GM23338 (cell line): ENCODE measurements at regions not wholly inside any gene's neighbourhood (a gene's known extent, or its start where the extent isn't known, plus 50 kb on each side); places are given as distances from the start of the nearest gene placed in this dataset.

Experiments used
- ATAC-seq: fragments of 200-7000 bp; cut with Tn5 transposase; 3 replicates; pipeline ENCODE4 v1.9.1; 2020
- DNase-seq: peaks from one replicate; pipeline ENCODE4 v3.0.0-alpha.2; 2015; ENCODE audit warnings: low spot score
- H2AFZ ChIP-seq: fragments of 200-600 bp; sonication (generic); 2 replicates; pipeline ENCODE4 v1.8.0; 2016; ENCODE audit warnings: antibody characterized with exemption, mild to moderate bottlenecking, moderate library complexity
- H3F3A ChIP-seq: fragments of 200-600 bp; sonication (generic); replicated peaks from 2 replicates; pipeline ENCODE4 v1.8.0; 2017; ENCODE audit warnings: antibody characterized with exemption, mixed run types, low read depth
- H3K27ac ChIP-seq: fragments of 200-600 bp; sonication (generic); 2 replicates; pipeline ENCODE4 v1.6.1; 2016; ENCODE audit warnings: low read depth
- H3K27me3 ChIP-seq: fragments of 200-600 bp; sonication (generic); 2 replicates; pipeline ENCODE4 v1.8.0; 2016; ENCODE audit warnings: mild to moderate bottlenecking, mixed run types, moderate library complexity; ENCODE audit not compliant: insufficient read depth
- H3K36me3 ChIP-seq: fragments of 200-600 bp; sonication (generic); 2 replicates; pipeline ENCODE4 v1.8.0; 2016; ENCODE audit warnings: mild to moderate bottlenecking; ENCODE audit not compliant: insufficient read depth
- H3K4me1 ChIP-seq: fragments of 200-600 bp; sonication (generic); 2 replicates; pipeline ENCODE4 v1.8.0; 2016; ENCODE audit warnings: mild to moderate bottlenecking, moderate library complexity; ENCODE audit not compliant: insufficient read depth
- H3K4me2 ChIP-seq: fragments of 200-600 bp; sonication (generic); 2 replicates; pipeline ENCODE4 v1.7.1; 2017; ENCODE audit warnings: mixed run types
- H3K4me3 ChIP-seq: fragments of 200-600 bp; sonication (generic); 2 replicates; pipeline ENCODE4 v1.6.1; 2016; ENCODE audit warnings: mixed run types
- H3K79me2 ChIP-seq: fragments of 200-600 bp; sonication (generic); replicated peaks from 2 replicates; pipeline ENCODE4 v1.8.0; 2017; ENCODE audit warnings: mild to moderate bottlenecking; ENCODE audit not compliant: insufficient read depth
- H3K9me2 ChIP-seq: fragments of 200-600 bp; sonication (generic); 2 replicates; pipeline ENCODE4 v1.8.0; 2017; ENCODE audit not compliant: insufficient read depth
- H4K20me1 ChIP-seq: fragments of 200-600 bp; sonication (generic); replicated peaks from 2 replicates; pipeline ENCODE4 v1.8.0; 2017; ENCODE audit warnings: mild to moderate bottlenecking; ENCODE audit not compliant: insufficient read depth
- H3K27ac Mint-ChIP-seq: 2 replicates; pipeline ENCODE4 v1.8.0; 2020; ENCODE audit warnings: inconsistent platforms, mild to moderate bottlenecking, moderate library complexity, mixed read lengths
- H3K27me3 Mint-ChIP-seq: 3 replicates; pipeline ENCODE4 v1.8.0; 2022; ENCODE audit warnings: low read depth, mild to moderate bottlenecking, moderate library complexity, mixed read lengths, inconsistent platforms; ENCODE audit not compliant: insufficient read depth, poor library complexity
- H3K36me3 Mint-ChIP-seq: 3 replicates; pipeline ENCODE4 v1.8.0; 2021; ENCODE audit warnings: low read depth, mild to moderate bottlenecking, inconsistent platforms, moderate library complexity, mixed read lengths
- H3K4me1 Mint-ChIP-seq: 3 replicates; pipeline ENCODE4 v1.8.0; 2020; ENCODE audit warnings: mild to moderate bottlenecking, inconsistent platforms, mixed read lengths
- H3K4me3 Mint-ChIP-seq: 3 replicates; pipeline ENCODE4 v1.8.0; 2021; ENCODE audit warnings: moderate library complexity, mild to moderate bottlenecking, inconsistent platforms, mixed read lengths
- H3K9me3 Mint-ChIP-seq: 3 replicates; pipeline ENCODE4 v1.8.0; 2020; ENCODE audit warnings: moderate library complexity, mild to moderate bottlenecking, inconsistent platforms, mixed read lengths
- EZH2 ChIP-seq: fragments of 200-600 bp; sonication (generic); IDR thresholded peaks from one replicate; pipeline ENCODE4 v1.8.0; 2017; ENCODE audit warnings: antibody characterized with exemption, mild to moderate bottlenecking, low read depth; ENCODE audit not compliant: unreplicated experiment
- JUNB ChIP-seq: IDR thresholded peaks from one replicate; pipeline ENCODE4 v1.6.1; 2016; ENCODE audit warnings: antibody characterized with exemption; ENCODE audit not compliant: unreplicated experiment
- NANOG ChIP-seq: IDR thresholded peaks from 2 replicates; pipeline ENCODE4 v1.6.1; 2016; ENCODE audit warnings: antibody characterized with exemption, borderline replicate concordance
- ZNF114 ChIP-seq: fragments of 250-450 bp; sonication (Bioruptor Pico); IDR thresholded peaks from 2 replicates; pipeline ENCODE4 v1.5.0; 2020; ENCODE audit warnings: mild to moderate bottlenecking, moderate library complexity
- ZNF331 ChIP-seq: fragments of 250-450 bp; sonication (Bioruptor Pico); IDR thresholded peaks from 2 replicates; pipeline ENCODE4 v1.5.0; 2020; ENCODE audit warnings: low read depth, mild to moderate bottlenecking, moderate library complexity
- TF ChIP-seq, protein P1 (sequence below): IDR thresholded peaks from one replicate; pipeline ENCODE4 v1.6.1; 2018; ENCODE audit warnings: antibody characterized with exemption; ENCODE audit not compliant: unreplicated experiment
- TF ChIP-seq, protein P2 (sequence below): IDR thresholded peaks from 2 replicates; pipeline ENCODE4 v1.6.1; 2016; ENCODE audit warnings: antibody characterized with exemption
- TF ChIP-seq, protein P3 (sequence below), 2 experiments: fragments of 200-600 bp in 1 of 2; sonication (generic) in 1 of 2; conservative IDR thresholded peaks; 2 replicates each; pipeline versions ENCODE4 v1.5.1 to v1.6.1; 2016 to 2017; ENCODE audit warnings: antibody characterized with exemption in 2 of 2, low read depth in 2 of 2, mild to moderate bottlenecking in 2 of 2, moderate library complexity in 1 of 2

DNA sequence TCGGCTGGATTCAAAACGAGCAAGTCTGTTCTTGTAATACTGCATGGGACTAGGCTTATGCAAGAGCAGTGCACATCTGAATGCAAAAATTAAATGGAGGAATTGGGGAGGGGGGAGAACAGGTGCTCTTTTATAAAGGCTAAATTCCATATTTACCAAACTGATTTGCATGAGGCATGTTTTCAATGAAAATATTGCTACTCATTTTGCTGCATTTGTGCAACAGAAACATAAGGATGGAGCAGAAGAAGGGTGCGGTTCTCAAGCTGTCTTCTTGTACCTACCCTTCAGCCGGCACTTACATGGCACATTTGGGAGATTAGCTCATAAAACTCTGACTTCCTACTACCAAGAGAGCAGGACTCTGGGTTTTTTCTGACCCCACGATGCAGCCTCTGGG, 256.4 kb downstream of the CDCA7 start (continued):
- TF ChIP-seq EZH2, result no peak
- TF ChIP-seq NANOG, result no peak
- TF ChIP-seq ZNF331 (CRISPR knock-in tag), result no peak
- TF ChIP-seq, protein P1, sequence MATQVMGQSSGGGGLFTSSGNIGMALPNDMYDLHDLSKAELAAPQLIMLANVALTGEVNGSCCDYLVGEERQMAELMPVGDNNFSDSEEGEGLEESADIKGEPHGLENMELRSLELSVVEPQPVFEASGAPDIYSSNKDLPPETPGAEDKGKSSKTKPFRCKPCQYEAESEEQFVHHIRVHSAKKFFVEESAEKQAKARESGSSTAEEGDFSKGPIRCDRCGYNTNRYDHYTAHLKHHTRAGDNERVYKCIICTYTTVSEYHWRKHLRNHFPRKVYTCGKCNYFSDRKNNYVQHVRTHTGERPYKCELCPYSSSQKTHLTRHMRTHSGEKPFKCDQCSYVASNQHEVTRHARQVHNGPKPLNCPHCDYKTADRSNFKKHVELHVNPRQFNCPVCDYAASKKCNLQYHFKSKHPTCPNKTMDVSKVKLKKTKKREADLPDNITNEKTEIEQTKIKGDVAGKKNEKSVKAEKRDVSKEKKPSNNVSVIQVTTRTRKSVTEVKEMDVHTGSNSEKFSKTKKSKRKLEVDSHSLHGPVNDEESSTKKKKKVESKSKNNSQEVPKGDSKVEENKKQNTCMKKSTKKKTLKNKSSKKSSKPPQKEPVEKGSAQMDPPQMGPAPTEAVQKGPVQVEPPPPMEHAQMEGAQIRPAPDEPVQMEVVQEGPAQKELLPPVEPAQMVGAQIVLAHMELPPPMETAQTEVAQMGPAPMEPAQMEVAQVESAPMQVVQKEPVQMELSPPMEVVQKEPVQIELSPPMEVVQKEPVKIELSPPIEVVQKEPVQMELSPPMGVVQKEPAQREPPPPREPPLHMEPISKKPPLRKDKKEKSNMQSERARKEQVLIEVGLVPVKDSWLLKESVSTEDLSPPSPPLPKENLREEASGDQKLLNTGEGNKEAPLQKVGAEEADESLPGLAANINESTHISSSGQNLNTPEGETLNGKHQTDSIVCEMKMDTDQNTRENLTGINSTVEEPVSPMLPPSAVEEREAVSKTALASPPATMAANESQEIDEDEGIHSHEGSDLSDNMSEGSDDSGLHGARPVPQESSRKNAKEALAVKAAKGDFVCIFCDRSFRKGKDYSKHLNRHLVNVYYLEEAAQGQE, result no peak
- TF ChIP-seq ZNF114 (CRISPR knock-in tag), result no peak

DNA sequence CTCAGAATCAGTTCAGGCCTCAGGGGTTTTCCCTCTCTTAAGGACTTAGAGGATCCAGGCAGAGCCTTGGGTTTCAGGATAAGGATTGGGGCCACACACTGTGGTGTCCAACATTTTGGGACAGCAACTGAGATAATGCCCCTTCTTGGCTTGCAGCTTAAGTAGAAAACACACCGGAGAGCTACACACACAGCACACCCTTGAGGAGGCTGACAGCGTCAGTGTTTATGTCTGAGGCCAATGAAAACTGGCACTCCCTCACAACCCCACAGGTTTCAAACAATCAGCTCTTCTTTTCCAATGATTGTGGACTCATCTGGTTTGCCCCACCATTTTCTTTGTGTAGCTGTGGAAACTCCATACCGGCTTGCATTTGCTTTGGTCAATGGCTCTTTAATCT, 257.7 kb downstream of the CDCA7 start:
- H3K4me3 Mint-ChIP-seq, result no peak overlapping the region
- H3K79me2 ChIP-seq, result no peaks in the 10 kb centered on the region
- ATAC-seq, result no peak

More for the DNA sequence above, 257.7 kb downstream of the CDCA7 start:
- no peak for TF ChIP-seq JUNB
- no peak for TF ChIP-seq ZNF114 (CRISPR knock-in tag)
- TF ChIP-seq, protein P2, sequence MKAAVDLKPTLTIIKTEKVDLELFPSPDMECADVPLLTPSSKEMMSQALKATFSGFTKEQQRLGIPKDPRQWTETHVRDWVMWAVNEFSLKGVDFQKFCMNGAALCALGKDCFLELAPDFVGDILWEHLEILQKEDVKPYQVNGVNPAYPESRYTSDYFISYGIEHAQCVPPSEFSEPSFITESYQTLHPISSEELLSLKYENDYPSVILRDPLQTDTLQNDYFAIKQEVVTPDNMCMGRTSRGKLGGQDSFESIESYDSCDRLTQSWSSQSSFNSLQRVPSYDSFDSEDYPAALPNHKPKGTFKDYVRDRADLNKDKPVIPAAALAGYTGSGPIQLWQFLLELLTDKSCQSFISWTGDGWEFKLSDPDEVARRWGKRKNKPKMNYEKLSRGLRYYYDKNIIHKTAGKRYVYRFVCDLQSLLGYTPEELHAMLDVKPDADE, result no peak
- TF ChIP-seq ZNF331 (CRISPR knock-in tag), result no peak
- TF ChIP-seq, protein P1, result no peak
- TF ChIP-seq, protein P3, sequence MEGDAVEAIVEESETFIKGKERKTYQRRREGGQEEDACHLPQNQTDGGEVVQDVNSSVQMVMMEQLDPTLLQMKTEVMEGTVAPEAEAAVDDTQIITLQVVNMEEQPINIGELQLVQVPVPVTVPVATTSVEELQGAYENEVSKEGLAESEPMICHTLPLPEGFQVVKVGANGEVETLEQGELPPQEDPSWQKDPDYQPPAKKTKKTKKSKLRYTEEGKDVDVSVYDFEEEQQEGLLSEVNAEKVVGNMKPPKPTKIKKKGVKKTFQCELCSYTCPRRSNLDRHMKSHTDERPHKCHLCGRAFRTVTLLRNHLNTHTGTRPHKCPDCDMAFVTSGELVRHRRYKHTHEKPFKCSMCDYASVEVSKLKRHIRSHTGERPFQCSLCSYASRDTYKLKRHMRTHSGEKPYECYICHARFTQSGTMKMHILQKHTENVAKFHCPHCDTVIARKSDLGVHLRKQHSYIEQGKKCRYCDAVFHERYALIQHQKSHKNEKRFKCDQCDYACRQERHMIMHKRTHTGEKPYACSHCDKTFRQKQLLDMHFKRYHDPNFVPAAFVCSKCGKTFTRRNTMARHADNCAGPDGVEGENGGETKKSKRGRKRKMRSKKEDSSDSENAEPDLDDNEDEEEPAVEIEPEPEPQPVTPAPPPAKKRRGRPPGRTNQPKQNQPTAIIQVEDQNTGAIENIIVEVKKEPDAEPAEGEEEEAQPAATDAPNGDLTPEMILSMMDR (conservative IDR thresholded peaks at IDR 0.05; ENCODE audit: low read depth in 2 of 2), result no peak
- no peaks in the 10 kb centered on the region for H3F3A ChIP-seq
- H3K27me3 Mint-ChIP-seq, result no peaks in the 10 kb centered on the region
- H2AFZ ChIP-seq, result no peak overlapping the region
- no peaks in the 10 kb centered on the region for H4K20me1 ChIP-seq
- no peaks in the 10 kb centered on the region for H3K9me2 ChIP-seq
- no peak overlapping the region for H3K4me3 ChIP-seq
- H3K9me3 Mint-ChIP-seq, result peaks cover 3% of the 10 kb centered on the region; the same call in 1 of the 3 replicates
- H3K4me1 Mint-ChIP-seq, result peaks cover 8% of the 10 kb centered on the region; the same call in 2 of the 3 replicates
- H3K4me1 ChIP-seq, result peaks cover 2% of the 10 kb centered on the region; the same call in 1 of the 2 replicates
- no peaks in the 10 kb centered on the region for H3K36me3 ChIP-seq
- H3K27ac ChIP-seq, result no peak overlapping the region
- no peak for DNase-seq
- H3K27ac Mint-ChIP-seq, result no peak overlapping the region
- no peaks in the 10 kb centered on the region for H3K36me3 Mint-ChIP-seq
- no peak overlapping the region for H3K4me2 ChIP-seq
- no peaks in the 10 kb centered on the region for H3K27me3 ChIP-seq
